ENCODE measurements at regions not wholly inside any gene's neighbourhood (a gene's known extent, or its start where the extent isn't known, plus 50 kb on each side); places are given as distances from the start of the nearest gene placed in this dataset.
A peak's percentile ranks its signal among the peaks of the same experiment; 100 is the strongest.
"Not testable (repeated sequence)": the region's sequence is repeated elsewhere in the genome, so short reads cannot be mapped to it uniquely, and the experiment has no call there.

GRCh38 chr3:110865934-110866333 is 205.7 kb upstream of the NECTIN3 start:
- DNase-seq = no peak

GRCh38 chr3:110868106-110868505 is 203.5 kb upstream of the NECTIN3 start:
- no peak for DNase-seq

DNA sequence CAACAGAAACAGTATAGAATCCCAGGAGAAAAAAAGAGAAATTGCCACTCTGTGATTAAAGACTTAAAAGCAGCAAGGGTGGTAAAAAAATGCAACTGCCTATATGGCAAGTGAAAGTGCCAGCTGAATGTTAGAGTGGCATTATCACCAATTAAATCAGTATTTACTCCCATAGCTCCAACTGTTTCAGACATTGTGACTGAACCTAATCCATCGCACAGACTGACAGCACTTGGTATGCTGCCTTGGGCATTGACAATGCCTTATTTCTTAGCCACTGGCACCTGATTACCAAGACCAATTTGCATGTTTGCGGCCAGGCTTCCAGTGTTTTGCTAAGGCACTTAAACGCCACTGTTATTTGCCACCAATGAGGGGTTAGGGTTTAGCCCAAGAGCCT is 201.9 kb upstream of the NECTIN3 start:
- DNase-seq = no peak

- no peak for DNase-seq
These were observed 199.7 kb upstream of the NECTIN3 start for GRCh38 chr3:110871869-110872268.

GRCh38 chr3:110878692-110879091 is 192.9 kb upstream of the NECTIN3 start:
- DNase-seq = no peak

- peak; percentile 3 for DNase-seq
These were observed 190.5 kb upstream of the NECTIN3 start for GRCh38 chr3:110881069-110881468.

DNA sequence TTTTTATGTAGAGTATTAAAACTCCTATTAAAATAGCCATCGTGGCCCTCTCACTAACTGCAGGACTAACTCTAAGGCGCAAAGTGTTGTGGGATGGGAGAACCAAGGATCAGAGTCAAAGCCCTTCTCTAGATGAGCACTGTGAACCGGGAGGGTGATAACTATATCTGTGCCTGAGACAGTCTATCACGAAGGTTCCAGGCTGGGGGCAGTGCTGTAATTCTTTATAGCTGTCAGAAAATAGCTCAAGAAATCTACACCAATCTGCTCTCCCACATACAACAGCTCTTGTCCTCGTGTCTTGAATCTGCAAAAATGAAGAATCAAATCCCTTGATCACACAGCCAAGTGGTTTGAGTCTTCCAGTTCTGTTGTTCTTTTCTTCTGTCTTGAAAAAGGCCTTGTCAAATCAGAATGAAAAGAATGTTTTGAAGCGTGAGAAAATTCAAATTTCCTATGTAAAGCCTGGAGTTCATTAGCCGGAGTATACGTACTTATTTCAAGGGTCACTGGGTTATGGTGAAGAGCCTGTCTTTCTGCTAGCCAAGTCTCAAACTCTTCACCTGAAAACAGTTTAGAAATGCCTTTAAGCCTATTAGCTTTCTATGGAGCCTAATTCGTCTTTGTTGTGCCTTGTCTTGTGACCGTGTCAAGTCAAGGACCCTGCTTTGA is 185.3 kb upstream of the NECTIN3 start:
- DNase-seq = no peak

- DNase-seq = no peak
These were observed 184.4 kb upstream of the NECTIN3 start for GRCh38 chr3:110887176-110887575.

DNA sequence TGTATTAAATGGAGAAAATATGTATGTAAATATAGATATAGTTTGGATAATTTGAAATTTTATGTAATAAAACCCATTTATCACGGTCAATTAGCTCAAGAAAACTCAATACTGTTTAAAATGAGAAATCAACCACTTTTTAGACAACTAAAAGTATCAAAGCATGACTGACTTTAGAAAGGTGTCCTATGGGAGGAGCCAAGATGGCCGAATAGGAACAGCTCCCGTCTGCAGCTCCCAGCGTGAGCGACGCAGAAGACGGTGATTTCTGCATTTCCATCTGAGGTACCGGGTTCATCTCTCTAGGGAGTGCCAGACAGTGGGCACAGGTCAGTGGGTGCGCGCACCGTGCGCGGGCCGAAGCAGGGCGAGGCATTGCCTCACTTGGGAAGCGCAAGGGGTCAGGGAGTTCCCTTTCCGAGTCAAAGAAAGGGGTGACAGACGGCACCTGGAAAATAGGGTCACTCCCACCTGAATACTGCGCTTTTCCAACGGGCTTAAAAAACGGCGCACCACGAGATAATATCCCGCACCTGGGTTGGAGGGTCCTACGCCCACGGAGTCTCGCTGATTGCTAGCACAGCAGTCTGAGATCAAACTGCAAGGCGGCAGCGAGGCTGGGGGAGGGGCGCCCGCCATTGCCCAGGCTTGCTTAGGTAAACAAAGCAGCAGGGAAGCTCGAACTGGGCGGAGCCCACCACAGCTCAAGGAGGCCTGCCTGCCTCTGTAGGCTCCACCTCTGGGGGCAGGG is 182.8 kb upstream of the NECTIN3 start:
- DNase-seq = not testable (repeated sequence)

DNA sequence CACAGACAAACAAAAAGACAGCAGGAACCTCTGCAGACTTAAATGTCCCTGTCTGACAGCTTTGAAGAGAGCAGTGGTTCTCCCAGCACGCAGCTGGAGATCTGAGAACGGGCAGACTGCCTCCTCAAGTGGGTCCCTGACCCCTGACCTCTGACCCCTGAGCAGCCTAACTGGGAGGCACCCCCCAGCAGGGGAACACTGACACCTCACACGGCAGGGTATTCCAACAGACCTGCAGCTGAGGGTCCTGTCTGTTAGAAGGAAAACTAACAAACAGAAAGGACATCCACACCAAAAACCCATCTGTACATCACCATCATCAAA is 182.3 kb upstream of the NECTIN3 start:
- not testable (repeated sequence) for DNase-seq

DNA sequence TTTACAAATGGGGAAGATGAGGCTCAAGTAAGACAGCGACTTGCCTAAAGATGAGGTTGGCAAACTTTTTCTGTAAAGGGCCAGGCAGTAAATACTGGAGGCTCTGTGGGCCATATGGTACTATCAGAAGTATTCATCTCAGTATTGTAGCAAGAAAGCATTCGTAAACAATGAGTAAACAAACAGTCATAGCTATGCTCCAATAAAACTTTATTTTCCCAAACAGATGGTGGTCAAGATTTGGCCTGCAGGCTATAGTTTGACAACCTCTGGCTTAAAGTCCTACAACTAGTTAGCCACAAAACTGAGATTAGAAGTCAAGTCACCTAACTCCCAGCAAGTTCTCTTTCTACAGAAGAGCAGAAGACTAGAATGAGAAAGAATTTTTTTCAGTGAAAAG is 177.0 kb upstream of the NECTIN3 start:
- DNase-seq = no peak

- no peak for DNase-seq
These were observed 176.6 kb upstream of the NECTIN3 start for GRCh38 chr3:110895054-110895453.

GRCh38 chr3:110897046-110897445 is 174.6 kb upstream of the NECTIN3 start:
- no peak for DNase-seq

- DNase-seq = no peak
These were observed 171.0 kb upstream of the NECTIN3 start for GRCh38 chr3:110900576-110900975.

DNA sequence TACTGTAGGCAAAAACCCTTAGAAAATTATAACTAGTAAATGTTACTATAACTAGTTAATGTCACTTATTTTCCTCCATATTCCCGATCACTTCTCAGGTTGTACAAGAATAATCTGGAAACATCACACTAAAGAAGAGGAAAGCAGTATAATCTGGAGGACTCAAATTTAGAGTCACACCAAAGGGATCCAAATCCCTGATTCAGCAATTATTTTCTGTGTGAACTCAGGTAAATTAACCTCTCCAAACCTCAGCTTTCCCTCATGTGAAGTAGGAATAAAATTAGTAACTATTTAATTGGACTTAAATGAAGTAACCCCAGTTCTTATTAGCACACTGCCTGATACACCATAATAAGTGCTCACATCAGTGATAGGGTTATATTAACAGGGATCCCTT is 170.1 kb upstream of the NECTIN3 start:
- DNase-seq = no peak

- DNase-seq = no peak
These were observed 169.0 kb upstream of the NECTIN3 start for GRCh38 chr3:110902453-110903085.

DNA sequence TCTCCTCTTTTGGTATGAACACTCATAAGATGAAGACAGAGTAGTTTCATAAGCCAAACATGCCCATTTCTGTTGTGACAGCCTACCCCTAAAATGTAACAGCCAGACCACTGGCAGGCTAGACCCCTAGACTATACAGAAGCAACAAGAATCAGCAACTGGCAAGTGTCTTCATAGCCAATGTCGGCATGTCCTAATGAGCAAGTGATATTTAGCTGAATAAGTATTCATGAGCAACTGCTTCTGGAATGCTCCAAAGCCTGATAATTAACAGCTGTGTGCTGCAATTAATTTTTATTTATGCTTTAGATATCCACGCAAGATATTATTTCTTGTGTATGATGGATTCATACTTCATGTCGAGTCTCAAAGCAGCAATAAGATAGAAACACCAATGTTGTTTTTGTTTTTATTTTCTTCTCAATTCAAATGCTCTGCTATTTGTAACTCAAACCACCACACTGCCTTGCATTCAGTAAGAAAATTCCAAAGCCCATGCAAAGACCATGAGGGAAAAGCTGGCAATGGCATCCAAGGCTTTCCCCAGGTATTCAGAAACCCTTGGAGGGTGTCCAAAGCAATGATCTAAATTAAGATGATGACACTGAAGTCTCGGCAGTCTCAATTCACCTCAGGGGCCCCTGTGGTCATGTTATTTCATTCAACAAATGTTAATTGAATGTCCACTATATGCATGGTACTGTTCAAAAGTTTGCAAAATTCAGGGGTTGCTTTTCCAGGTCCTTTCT is 167.7 kb upstream of the NECTIN3 start:
- no peak for DNase-seq

GRCh38 chr3:110904520-110904890 is 167.1 kb upstream of the NECTIN3 start:
- DNase-seq = no peak

- no peak for DNase-seq
These were observed 166.5 kb upstream of the NECTIN3 start for GRCh38 chr3:110905121-110905520.

- DNase-seq = no peak
These were observed 161.8 kb upstream of the NECTIN3 start for GRCh38 chr3:110909839-110910238.

- no peak for DNase-seq
These were observed 161.2 kb upstream of the NECTIN3 start for GRCh38 chr3:110910346-110910955.

- DNase-seq = no peak
These were observed 152.7 kb upstream of the NECTIN3 start for GRCh38 chr3:110918963-110919362.

DNA sequence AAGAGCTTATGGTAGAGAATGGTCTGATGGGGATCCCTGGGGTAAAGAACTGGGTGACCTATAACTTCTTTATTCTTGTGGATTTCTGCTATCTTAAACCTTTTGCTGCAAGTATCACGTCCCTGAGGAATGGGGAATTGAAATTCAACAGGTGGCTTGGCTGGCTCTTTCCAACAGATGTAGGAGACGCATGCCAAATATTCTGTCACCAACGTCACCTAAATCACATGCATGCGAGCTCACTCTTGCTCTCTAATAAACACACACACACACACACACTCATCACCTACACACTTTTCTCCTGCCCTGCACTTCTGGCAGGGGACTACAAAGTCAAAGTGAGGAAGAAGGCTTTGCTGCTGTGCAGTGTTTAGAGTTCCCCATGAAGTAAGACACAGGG is 145.8 kb upstream of the NECTIN3 start:
- DNase-seq = no peak
